Keratinocyte (primary cell): ENCODE measurements at regions not wholly inside any gene's neighbourhood (a gene's known extent, or its start where the extent isn't known, plus 50 kb on each side); places are given as distances from the start of the nearest gene placed in this dataset.

Experiments
- DNase-seq: peaks from one replicate; pipeline ENCODE4 v3.0.0-alpha.2; 2011; ENCODE audit warnings: low read depth, missing footprints, low spot score
- FAIRE-seq: peaks from 2 replicates; lab custom pipeline; 2011; peaks lifted over from hg19 to GRCh38; lab: Jason Lieb, UNC
- H2AFZ ChIP-seq: 2 replicates; pipeline ENCODE4 v1.6.0; 2012; ENCODE audit warnings: low read length, control low read depth, inconsistent platforms; ENCODE audit not compliant: control insufficient read depth
- H3K27ac ChIP-seq: 2 replicates; pipeline ENCODE4 v1.5.1; 2011; ENCODE audit warnings: low read length; ENCODE audit not compliant: control insufficient read depth, insufficient read depth
- H3K27me3 ChIP-seq: 3 replicates; pipeline ENCODE4 v1.6.0; 2011; ENCODE audit warnings: low read length; ENCODE audit not compliant: control insufficient read depth, insufficient read depth; ENCODE audit errors: extremely low read depth
- H3K36me3 ChIP-seq, 2 experiments: 2 replicates in 1 of 2; 3 replicates in 1 of 2; pipeline ENCODE4 v1.5.1; 2011; ENCODE audit warnings: low read length in 2 of 2, mild to moderate bottlenecking in 1 of 2; ENCODE audit not compliant: control insufficient read depth in 2 of 2, insufficient read depth in 2 of 2; ENCODE audit errors: extremely low read depth in 1 of 2
- H3K4me1 ChIP-seq: 3 replicates; pipeline ENCODE4 v1.5.1; 2011; ENCODE audit warnings: low read length; ENCODE audit not compliant: control insufficient read depth, insufficient read depth; ENCODE audit errors: extremely low read depth
- H3K4me2 ChIP-seq: 3 replicates; pipeline ENCODE4 v1.6.0; 2011; ENCODE audit warnings: low read depth, low read length; ENCODE audit not compliant: control insufficient read depth, insufficient read depth; ENCODE audit errors: extremely low read depth
- H3K4me3 ChIP-seq, 3 experiments: fragments of 200-600 bp in 1 of 3; sonication (generic) in 1 of 3; 2 replicates in 2 of 3; 3 replicates in 1 of 3; pipeline ENCODE4 v1.5.1; 2011 to 2016; ENCODE audit warnings: low read length in 3 of 3, mild to moderate bottlenecking in 3 of 3, control low read depth in 2 of 3, inconsistent platforms in 1 of 3, low read depth in 1 of 3, mixed read lengths in 1 of 3, mixed run types in 1 of 3, moderate library complexity in 1 of 3; ENCODE audit not compliant: control insufficient read depth in 2 of 3, insufficient read depth in 2 of 3; ENCODE audit errors: extremely low read depth in 1 of 3
- H3K79me2 ChIP-seq: 2 replicates; pipeline ENCODE4 v1.6.0; 2012; ENCODE audit warnings: low read length; ENCODE audit not compliant: control insufficient read depth, insufficient read depth
- H3K9ac ChIP-seq: 3 replicates; pipeline ENCODE4 v1.6.0; 2011; ENCODE audit warnings: low read length; ENCODE audit not compliant: control insufficient read depth, insufficient read depth; ENCODE audit errors: extremely low read depth
- H3K9me1 ChIP-seq: 3 replicates; pipeline ENCODE4 v1.6.0; 2011; ENCODE audit warnings: low read length; ENCODE audit not compliant: control insufficient read depth, insufficient read depth; ENCODE audit errors: extremely low read depth
- H3K9me3 ChIP-seq: 2 replicates; pipeline ENCODE4 v1.5.1; 2012; ENCODE audit warnings: low read depth, low read length; ENCODE audit not compliant: control insufficient read depth
- H4K20me1 ChIP-seq: 3 replicates; pipeline ENCODE4 v1.6.0; 2011; ENCODE audit warnings: low read length; ENCODE audit not compliant: control insufficient read depth, insufficient read depth; ENCODE audit errors: extremely low read depth
- CTCF ChIP-seq, 3 experiments: IDR thresholded peaks in 1 of 3; conservative IDR thresholded peaks in 1 of 3; optimal IDR thresholded peaks in 1 of 3; 2 replicates in 2 of 3; 3 replicates in 1 of 3; pipeline versions ENCODE3 to v1.5.1; 2011; ENCODE audit warnings: low read length in 3 of 3, mild to moderate bottlenecking in 3 of 3, moderate library complexity in 2 of 3, control low read depth in 1 of 3, inconsistent platforms in 1 of 3; ENCODE audit not compliant: insufficient read depth in 2 of 3; ENCODE audit errors: extremely low read depth in 1 of 3
- EZH2 ChIP-seq: IDR thresholded peaks from one replicate; pipeline ENCODE4 v1.6.1; 2012; ENCODE audit warnings: inconsistent platforms, mild to moderate bottlenecking, low read length, moderate library complexity
- dilution Hi-C: fragments of 300-500 bp; cut with MboI; formaldehyde crosslinking; loops from one replicate; pipeline ENCODE4 v1.7.0; 2020; ENCODE audit warnings: low sequenced_read_pairs; ENCODE audit not compliant: extremely low pct_ligation_motif_present

GRCh38 chr13:63381078-63381859, 1965.6 kb upstream of the PCDH20 start:
- DNase-seq: no peak

GRCh38 chr13:63377986-63378385, 1962.3 kb upstream of the PCDH20 start:
- dilution Hi-C loops: no loop called here
- Histone ChIP-seq H4K20me1 (no peaks in the 10 kb centered on the region), H3K9ac (no peak overlapping the region), H3K27ac (no peak overlapping the region), H3K4me2 (no peak overlapping the region), H3K9me1 (no peaks in the 10 kb centered on the region), H3K79me2 (no peaks in the 10 kb centered on the region), H3K4me1 (no peaks in the 10 kb centered on the region), H2AFZ (no peak overlapping the region), H3K27me3 (no peaks in the 10 kb centered on the region), H3K9me3 (no peaks in the 10 kb centered on the region), H3K4me3 (no peak overlapping the region), H3K36me3 (no peaks in the 10 kb centered on the region)
- TF ChIP-seq EZH2 (no peak), CTCF (optimal IDR thresholded peaks at IDR 0.05 in 1 of 3, IDR thresholded peaks at IDR 0.05 in 1 of 3, conservative IDR thresholded peaks at IDR 0.05 in 1 of 3; ENCODE audit: extremely low read depth in 1 of 3, insufficient read depth in 2 of 3, low read length in 3 of 3) (no peak)
- DNase-seq (no peak), FAIRE-seq (no peak)

More at GRCh38 chr13:63381078-63381859, 1965.6 kb upstream of the PCDH20 start:
- Histone ChIP-seq H2AFZ (no peak overlapping the region), H3K4me3 (no peak overlapping the region), H3K9me3 (no peaks in the 10 kb centered on the region), H3K27ac (no peak overlapping the region), H3K9me1 (no peaks in the 10 kb centered on the region), H3K27me3 (no peaks in the 10 kb centered on the region), H3K79me2 (no peaks in the 10 kb centered on the region), H3K36me3 (no peaks in the 10 kb centered on the region), H4K20me1 (no peaks in the 10 kb centered on the region), H3K9ac (no peak overlapping the region), H3K4me2 (no peak overlapping the region), H3K4me1 (no peaks in the 10 kb centered on the region)
- dilution Hi-C loops: no loop called here
- no peak for TF ChIP-seq EZH2
- no peak for TF ChIP-seq CTCF (optimal IDR thresholded peaks at IDR 0.05 in 1 of 3, IDR thresholded peaks at IDR 0.05 in 1 of 3, conservative IDR thresholded peaks at IDR 0.05 in 1 of 3; ENCODE audit: extremely low read depth in 1 of 3, insufficient read depth in 2 of 3, low read length in 3 of 3)
- no peak for FAIRE-seq
